A673 (cell line): ENCODE measurements at regions not wholly inside any gene's neighbourhood (a gene's known extent, or its start where the extent isn't known, plus 50 kb on each side); places are given as distances from the start of the nearest gene placed in this dataset.

ENCODE experiments used
- EZH2 ChIP-seq: fragments of 200-600 bp; sonication (generic); IDR thresholded peaks from 2 replicates; pipeline ENCODE4 v1.6.1; 2017; ENCODE audit warnings: borderline replicate concordance, low read depth, mild to moderate bottlenecking, mixed read lengths, antibody characterized with exemption, low read length; ENCODE audit not compliant: poor library complexity, severe bottlenecking
- TF ChIP-seq, protein P1 (sequence below): fragments of 300-800, 200-600 bp; sonication (generic); conservative IDR thresholded peaks from 2 replicates; pipeline ENCODE4 v1.5.1; 2017; ENCODE audit warnings: low read depth, mild to moderate bottlenecking, antibody characterized with exemption, low read length, moderate library complexity, mixed read lengths

DNA sequence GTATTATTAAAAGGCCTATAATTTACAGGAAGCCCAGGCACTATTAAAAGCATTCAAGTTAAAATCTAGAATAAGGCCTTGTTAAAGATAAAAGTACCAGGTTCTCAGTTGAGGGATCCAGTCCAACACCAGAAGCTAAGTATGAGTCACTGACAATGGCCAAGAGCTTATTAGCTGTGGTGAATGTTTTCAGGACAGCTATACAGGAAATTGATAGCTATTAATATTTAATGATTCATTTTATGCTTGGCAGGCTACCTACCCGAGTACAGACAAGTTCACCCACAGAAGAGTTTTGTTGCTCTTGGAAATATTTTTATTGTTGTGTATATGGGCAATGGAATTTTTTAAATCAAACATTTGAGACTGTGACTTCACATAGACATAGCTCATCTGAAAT, 729.6 kb upstream of the ZNF804A start:
- TF ChIP-seq, protein P1, sequence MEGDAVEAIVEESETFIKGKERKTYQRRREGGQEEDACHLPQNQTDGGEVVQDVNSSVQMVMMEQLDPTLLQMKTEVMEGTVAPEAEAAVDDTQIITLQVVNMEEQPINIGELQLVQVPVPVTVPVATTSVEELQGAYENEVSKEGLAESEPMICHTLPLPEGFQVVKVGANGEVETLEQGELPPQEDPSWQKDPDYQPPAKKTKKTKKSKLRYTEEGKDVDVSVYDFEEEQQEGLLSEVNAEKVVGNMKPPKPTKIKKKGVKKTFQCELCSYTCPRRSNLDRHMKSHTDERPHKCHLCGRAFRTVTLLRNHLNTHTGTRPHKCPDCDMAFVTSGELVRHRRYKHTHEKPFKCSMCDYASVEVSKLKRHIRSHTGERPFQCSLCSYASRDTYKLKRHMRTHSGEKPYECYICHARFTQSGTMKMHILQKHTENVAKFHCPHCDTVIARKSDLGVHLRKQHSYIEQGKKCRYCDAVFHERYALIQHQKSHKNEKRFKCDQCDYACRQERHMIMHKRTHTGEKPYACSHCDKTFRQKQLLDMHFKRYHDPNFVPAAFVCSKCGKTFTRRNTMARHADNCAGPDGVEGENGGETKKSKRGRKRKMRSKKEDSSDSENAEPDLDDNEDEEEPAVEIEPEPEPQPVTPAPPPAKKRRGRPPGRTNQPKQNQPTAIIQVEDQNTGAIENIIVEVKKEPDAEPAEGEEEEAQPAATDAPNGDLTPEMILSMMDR = no peak
- no peak for TF ChIP-seq EZH2
